ENCODE measurements at regions not wholly inside any gene's neighbourhood (a gene's known extent, or its start where the extent isn't known, plus 50 kb on each side); places are given as distances from the start of the nearest gene placed in this dataset.

GRCh38 chr13:33910255-33910654, 92.3 kb downstream of the RFC3 start:
- Histone ChIP-seq H3K27me3 (ENCODE audit: insufficient read depth, low read length) (no peaks in the 10 kb centered on the region), H3K79me1 (ENCODE audit: low read length) (no peaks in the 10 kb centered on the region), H2BK120ac (ENCODE audit: insufficient read depth, low read length, poor library complexity) (no peak overlapping the region), H2AK5ac (ENCODE audit: low read length) (no peak overlapping the region), H3K9ac (ENCODE audit: low read length) (no peak overlapping the region), H2AFZ (ENCODE audit: insufficient read depth, low read length, poor library complexity) (no peak overlapping the region), H4K12ac (ENCODE audit: low read depth, low read length) (no peak overlapping the region), H3K4ac (ENCODE audit: low read depth, low read length) (no peak overlapping the region), H4K8ac (ENCODE audit: low read depth, low read length) (no peak overlapping the region), H3K4me3 (ENCODE audit: low read depth, low read length) (no peak overlapping the region), H3K36me3 (ENCODE audit: control insufficient read depth in 1 of 2, insufficient read depth in 2 of 2, low read length in 2 of 2) (no peaks in the 10 kb centered on the region), H3K27ac (ENCODE audit: low read depth, low read length) (no peak overlapping the region), H3K9me3 (ENCODE audit: insufficient read depth, low read depth, low read length) (no peaks in the 10 kb centered on the region), H3K23ac (ENCODE audit: low read length) (no peak overlapping the region), H3K18ac (ENCODE audit: low read length) (no peak overlapping the region), H4K91ac (ENCODE audit: low read depth, low read length) (no peak overlapping the region), H2BK5ac (ENCODE audit: low read depth, low read length, poor library complexity) (no peak overlapping the region), H3K4me2 (ENCODE audit: low read length) (no peak overlapping the region), H3K4me1 (ENCODE audit: control insufficient read depth in 1 of 2, insufficient read depth in 2 of 2, low read length in 2 of 2) (no peaks in the 10 kb centered on the region), H3K14ac (ENCODE audit: low read length) (no peak overlapping the region), H2BK12ac (ENCODE audit: low read length) (no peak overlapping the region), H3K79me2 (ENCODE audit: control insufficient read depth, insufficient read depth, low read length, poor library complexity) (no peaks in the 10 kb centered on the region)
- DNase-seq: no peak
- WGBS (ENCODE audit: extremely low coverage, insufficient coverage, insufficient read length): no CpG with 5 or more reads among the region's 1 CpG

- Histone ChIP-seq H3K79me1 (ENCODE audit: low read length) (no peaks in the 10 kb centered on the region), H3K27ac (ENCODE audit: low read depth, low read length) (no peak overlapping the region), H3K18ac (ENCODE audit: low read length) (no peak overlapping the region), H2BK5ac (ENCODE audit: low read depth, low read length, poor library complexity) (no peak overlapping the region), H3K4me2 (ENCODE audit: low read length) (no peak overlapping the region), H2BK120ac (ENCODE audit: insufficient read depth, low read length, poor library complexity) (no peak overlapping the region), H4K8ac (ENCODE audit: low read depth, low read length) (no peak overlapping the region), H4K91ac (ENCODE audit: low read depth, low read length) (no peak overlapping the region), H3K4me3 (ENCODE audit: low read depth, low read length) (no peak overlapping the region), H3K79me2 (ENCODE audit: control insufficient read depth, insufficient read depth, low read length, poor library complexity) (no peaks in the 10 kb centered on the region), H2BK12ac (ENCODE audit: low read length) (no peak overlapping the region), H3K36me3 (ENCODE audit: control insufficient read depth in 1 of 2, insufficient read depth in 2 of 2, low read length in 2 of 2) (no peaks in the 10 kb centered on the region), H2AFZ (ENCODE audit: insufficient read depth, low read length, poor library complexity) (no peak overlapping the region), H3K27me3 (ENCODE audit: insufficient read depth, low read length) (no peaks in the 10 kb centered on the region), H3K14ac (ENCODE audit: low read length) (no peak overlapping the region), H3K4me1 (ENCODE audit: control insufficient read depth in 1 of 2, insufficient read depth in 2 of 2, low read length in 2 of 2) (no peaks in the 10 kb centered on the region), H4K12ac (ENCODE audit: low read depth, low read length) (no peak overlapping the region), H2AK5ac (ENCODE audit: low read length) (no peak overlapping the region), H3K4ac (ENCODE audit: low read depth, low read length) (no peak overlapping the region), H3K23ac (ENCODE audit: low read length) (no peak overlapping the region), H3K9me3 (ENCODE audit: insufficient read depth, low read depth, low read length) (no peaks in the 10 kb centered on the region), H3K9ac (ENCODE audit: low read length) (no peak overlapping the region)
- WGBS (ENCODE audit: extremely low coverage, insufficient coverage, insufficient read length): no CpG with 5 or more reads among the region's 3 CpGs
- DNase-seq: no peak
These were observed 93.6 kb downstream of the RFC3 start for GRCh38 chr13:33911521-33911920.

GRCh38 chr13:33913829-33914228, 95.9 kb downstream of the RFC3 start:
- Histone ChIP-seq H3K4me3 (ENCODE audit: low read depth, low read length) (no peak overlapping the region), H3K27ac (ENCODE audit: low read depth, low read length) (no peak overlapping the region), H3K9ac (ENCODE audit: low read length) (no peak overlapping the region), H2BK120ac (ENCODE audit: insufficient read depth, low read length, poor library complexity) (no peak overlapping the region), H2BK12ac (ENCODE audit: low read length) (no peak overlapping the region), H3K4me1 (ENCODE audit: control insufficient read depth in 1 of 2, insufficient read depth in 2 of 2, low read length in 2 of 2) (peaks cover 2% of the 10 kb centered on the region in 2 experiments), H3K14ac (ENCODE audit: low read length) (no peak overlapping the region), H3K23ac (ENCODE audit: low read length) (no peak overlapping the region), H3K79me2 (ENCODE audit: control insufficient read depth, insufficient read depth, low read length, poor library complexity) (no peaks in the 10 kb centered on the region), H2AFZ (ENCODE audit: insufficient read depth, low read length, poor library complexity) (no peak overlapping the region), H4K91ac (ENCODE audit: low read depth, low read length) (no peak overlapping the region), H3K4ac (ENCODE audit: low read depth, low read length) (no peak overlapping the region), H4K12ac (ENCODE audit: low read depth, low read length) (no peak overlapping the region), H3K79me1 (ENCODE audit: low read length) (no peaks in the 10 kb centered on the region), H2AK5ac (ENCODE audit: low read length) (no peak overlapping the region), H3K36me3 (ENCODE audit: control insufficient read depth in 1 of 2, insufficient read depth in 2 of 2, low read length in 2 of 2) (no peaks in the 10 kb centered on the region), H3K27me3 (ENCODE audit: insufficient read depth, low read length) (no peaks in the 10 kb centered on the region), H3K9me3 (ENCODE audit: insufficient read depth, low read depth, low read length) (no peaks in the 10 kb centered on the region), H3K18ac (ENCODE audit: low read length) (no peak overlapping the region), H4K8ac (ENCODE audit: low read depth, low read length) (no peak overlapping the region), H2BK5ac (ENCODE audit: low read depth, low read length, poor library complexity) (no peak overlapping the region), H3K4me2 (ENCODE audit: low read length) (no peak overlapping the region)
- DNase-seq: no peak
- WGBS (ENCODE audit: extremely low coverage, insufficient coverage, insufficient read length): no CpG with 5 or more reads among the region's 3 CpGs

- DNase-seq: no peak
- Histone ChIP-seq H4K8ac (ENCODE audit: low read depth, low read length) (no peak overlapping the region), H3K4me1 (ENCODE audit: control insufficient read depth in 1 of 2, insufficient read depth in 2 of 2, low read length in 2 of 2) (peaks cover 2% of the 10 kb centered on the region in 2 experiments), H2BK120ac (ENCODE audit: insufficient read depth, low read length, poor library complexity) (no peak overlapping the region), H4K91ac (ENCODE audit: low read depth, low read length) (no peak overlapping the region), H3K18ac (ENCODE audit: low read length) (no peak overlapping the region), H3K14ac (ENCODE audit: low read length) (no peak overlapping the region), H2BK5ac (ENCODE audit: low read depth, low read length, poor library complexity) (no peak overlapping the region), H3K9ac (ENCODE audit: low read length) (no peak overlapping the region), H3K9me3 (ENCODE audit: insufficient read depth, low read depth, low read length) (no peaks in the 10 kb centered on the region), H3K4me3 (ENCODE audit: low read depth, low read length) (no peak overlapping the region), H3K4ac (ENCODE audit: low read depth, low read length) (no peak overlapping the region), H3K4me2 (ENCODE audit: low read length) (no peak overlapping the region), H3K23ac (ENCODE audit: low read length) (no peak overlapping the region), H2AK5ac (ENCODE audit: low read length) (no peak overlapping the region), H3K27me3 (ENCODE audit: insufficient read depth, low read length) (no peaks in the 10 kb centered on the region), H2AFZ (ENCODE audit: insufficient read depth, low read length, poor library complexity) (no peak overlapping the region), H3K27ac (ENCODE audit: low read depth, low read length) (no peak overlapping the region), H2BK12ac (ENCODE audit: low read length) (no peak overlapping the region), H3K36me3 (ENCODE audit: control insufficient read depth in 1 of 2, insufficient read depth in 2 of 2, low read length in 2 of 2) (no peaks in the 10 kb centered on the region), H3K79me1 (ENCODE audit: low read length) (no peaks in the 10 kb centered on the region), H3K79me2 (ENCODE audit: control insufficient read depth, insufficient read depth, low read length, poor library complexity) (no peaks in the 10 kb centered on the region), H4K12ac (ENCODE audit: low read depth, low read length) (no peak overlapping the region)
- no CpG with 5 or more reads among the region's 4 CpGs for WGBS (ENCODE audit: extremely low coverage, insufficient coverage, insufficient read length)
These were observed 99.2 kb downstream of the RFC3 start for GRCh38 chr13:33917190-33917589.

Measured in trophoblast cell (in vitro differentiated cells and primary cell).